ENCODE measurements at regions not wholly inside any gene's neighbourhood (a gene's known extent, or its start where the extent isn't known, plus 50 kb on each side); places are given as distances from the start of the nearest gene placed in this dataset.

- TF ChIP-seq CTCF (IDR thresholded peaks at IDR 0.05) (no peak), POLR2AphosphoS5 (IDR thresholded peaks at IDR 0.05; ENCODE audit: insufficient read depth in 1 of 2, low read depth in 1 of 2) (no peak), POLR2A (IDR thresholded peaks at IDR 0.05) (no peak)
Measured at GRCh38 chr19:46925548-46925950, 64.8 kb downstream of the ARHGAP35 start.

All from vagina (tissue), 2 donors.